NCI-H2029 treated with DMSO at 0.1 percent for 48 hours (cell line): ENCODE measurements at regions not wholly inside any gene's neighbourhood (a gene's known extent, or its start where the extent isn't known, plus 50 kb on each side); places are given as distances from the start of the nearest gene placed in this dataset.

Source experiments
- DNase-seq: peaks from one replicate; lab custom pipeline; 2025; lab: John Stamatoyannopoulos, UW

DNA sequence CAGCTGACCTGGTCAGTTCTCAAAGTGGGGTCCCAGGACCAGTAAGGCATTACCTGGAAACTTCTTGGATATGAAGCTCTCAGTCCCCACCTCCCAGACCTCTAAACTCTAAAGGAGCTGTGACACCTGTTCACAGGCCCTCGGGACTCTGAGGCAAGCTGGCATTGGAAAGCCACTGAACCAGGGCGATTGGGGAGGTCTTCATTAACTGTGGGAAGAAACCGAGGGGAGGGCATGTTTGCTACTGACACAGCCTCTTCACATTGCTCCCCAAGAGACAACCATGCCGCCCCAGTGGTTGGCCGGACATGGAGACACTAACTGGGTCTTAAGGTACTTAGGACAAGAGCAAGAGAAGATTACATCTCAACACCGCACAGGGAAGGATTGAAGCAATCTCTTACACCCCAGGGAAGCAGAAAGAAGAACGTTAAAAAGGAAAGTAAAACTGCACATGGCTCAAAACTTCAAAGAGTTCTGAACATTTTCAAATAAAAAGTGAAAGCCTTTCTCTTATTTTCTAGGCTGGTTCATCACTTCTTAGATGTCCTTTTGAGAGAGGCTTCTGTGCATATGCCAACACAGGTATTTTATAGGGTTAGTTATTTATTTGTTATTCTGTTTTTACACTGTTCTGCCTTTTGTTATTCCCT is 210.0 kb upstream of the CST7 start:
- no peak for DNase-seq

GRCh38 chr20:24739746-24740145 is 209.3 kb upstream of the CST7 start:
- DNase-seq, result no peak

DNA sequence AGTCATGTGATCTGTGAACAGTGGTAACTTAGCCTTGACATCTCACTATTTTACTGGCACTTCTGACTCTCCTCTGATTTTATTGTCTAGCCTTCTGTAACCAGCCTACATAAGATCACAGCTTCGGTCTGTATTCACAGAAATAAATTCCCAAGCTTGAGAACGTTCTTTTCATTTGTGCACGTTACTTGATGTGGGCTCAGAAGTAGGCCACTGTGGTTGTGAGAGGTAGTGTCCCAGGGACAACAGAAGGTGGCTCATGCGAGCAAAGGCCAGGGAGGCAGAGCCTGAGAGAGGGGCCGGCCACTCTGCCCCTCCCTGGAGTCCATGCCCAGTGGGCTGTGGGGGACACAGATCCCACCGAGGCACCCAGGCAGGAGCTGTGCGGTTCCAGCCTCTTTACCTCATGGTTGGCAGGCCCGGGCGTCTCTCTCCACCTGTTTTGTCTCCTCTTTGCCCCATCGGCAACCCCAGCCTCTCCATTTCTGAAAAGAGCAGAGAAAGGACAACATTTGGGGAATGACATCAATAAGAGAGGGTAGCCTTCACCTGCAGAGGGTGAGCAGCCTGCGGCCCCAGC is 207.5 kb upstream of the CST7 start:
- no peak for DNase-seq

DNA sequence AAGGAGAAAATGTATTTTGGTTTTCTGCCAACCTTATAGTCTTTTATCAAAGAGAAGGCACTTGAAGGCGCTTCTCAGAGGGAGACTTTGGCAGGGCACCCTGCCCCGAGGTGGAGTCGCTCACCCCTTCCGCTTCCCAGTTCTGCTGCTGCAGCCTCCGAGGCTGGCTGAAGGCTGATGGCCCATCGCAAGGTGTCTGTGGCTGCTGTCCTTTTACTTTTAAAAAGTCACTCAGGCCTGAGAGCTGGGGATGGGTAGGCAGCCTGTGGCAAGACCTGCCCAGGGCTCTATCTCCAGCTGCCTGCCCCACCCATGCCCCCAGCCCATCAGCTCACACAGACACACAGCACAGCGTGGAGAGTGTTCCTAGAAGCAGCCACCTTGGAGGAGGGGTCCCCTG is 206.6 kb upstream of the CST7 start:
- DNase-seq, result peak; percentile 14

GRCh38 chr20:24742989-24743388 is 206.1 kb upstream of the CST7 start:
- no peak for DNase-seq

GRCh38 chr20:24743641-24744040 is 205.4 kb upstream of the CST7 start:
- no peak for DNase-seq

DNA sequence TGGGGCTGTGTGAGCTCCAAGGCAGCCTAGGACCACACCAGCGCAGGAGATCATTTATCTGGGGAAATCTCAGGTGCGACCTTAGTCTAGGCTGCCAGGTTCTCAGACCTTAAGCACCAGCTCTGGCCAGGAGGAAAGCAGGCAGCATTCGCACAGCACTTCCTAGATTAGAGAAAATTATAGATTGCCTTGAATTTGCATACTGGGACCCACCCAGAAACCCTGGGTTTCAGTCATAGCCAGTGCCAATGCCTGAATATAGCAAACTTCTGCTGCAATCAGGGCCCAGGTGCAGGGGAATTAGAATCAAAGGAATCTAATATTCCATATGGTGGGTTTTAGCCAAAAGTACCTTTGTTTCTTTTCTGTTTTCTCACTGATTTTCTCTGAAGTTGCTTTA is 204.3 kb upstream of the CST7 start:
- DNase-seq, result no peak

DNA sequence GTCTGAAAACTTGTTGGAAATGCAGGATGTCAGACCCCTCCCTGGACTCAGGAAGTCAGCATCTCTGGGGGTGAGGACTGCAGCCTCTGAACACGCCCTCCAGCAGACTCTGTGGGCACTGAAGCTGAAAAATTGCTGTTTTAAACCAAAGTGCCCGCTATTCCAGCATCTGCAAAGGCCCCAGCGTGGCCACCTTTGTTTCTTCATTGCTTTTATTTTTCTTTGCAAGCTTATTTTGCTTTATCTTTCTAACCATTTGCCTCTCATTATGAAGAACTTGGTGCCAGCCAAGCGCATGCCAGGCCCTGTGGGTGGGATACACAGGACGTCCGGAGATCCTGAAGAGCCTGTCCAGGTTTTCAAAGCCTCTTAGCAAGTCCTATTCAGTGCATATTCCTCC is 203.9 kb upstream of the CST7 start:
- DNase-seq, result no peak

- no peak for DNase-seq
These were observed 203.3 kb upstream of the CST7 start for GRCh38 chr20:24745617-24746350.

GRCh38 chr20:24746351-24746685 is 202.8 kb upstream of the CST7 start:
- peak; percentile 87 for DNase-seq

GRCh38 chr20:24747010-24747712 is 201.9 kb upstream of the CST7 start:
- DNase-seq, result no peak

DNA sequence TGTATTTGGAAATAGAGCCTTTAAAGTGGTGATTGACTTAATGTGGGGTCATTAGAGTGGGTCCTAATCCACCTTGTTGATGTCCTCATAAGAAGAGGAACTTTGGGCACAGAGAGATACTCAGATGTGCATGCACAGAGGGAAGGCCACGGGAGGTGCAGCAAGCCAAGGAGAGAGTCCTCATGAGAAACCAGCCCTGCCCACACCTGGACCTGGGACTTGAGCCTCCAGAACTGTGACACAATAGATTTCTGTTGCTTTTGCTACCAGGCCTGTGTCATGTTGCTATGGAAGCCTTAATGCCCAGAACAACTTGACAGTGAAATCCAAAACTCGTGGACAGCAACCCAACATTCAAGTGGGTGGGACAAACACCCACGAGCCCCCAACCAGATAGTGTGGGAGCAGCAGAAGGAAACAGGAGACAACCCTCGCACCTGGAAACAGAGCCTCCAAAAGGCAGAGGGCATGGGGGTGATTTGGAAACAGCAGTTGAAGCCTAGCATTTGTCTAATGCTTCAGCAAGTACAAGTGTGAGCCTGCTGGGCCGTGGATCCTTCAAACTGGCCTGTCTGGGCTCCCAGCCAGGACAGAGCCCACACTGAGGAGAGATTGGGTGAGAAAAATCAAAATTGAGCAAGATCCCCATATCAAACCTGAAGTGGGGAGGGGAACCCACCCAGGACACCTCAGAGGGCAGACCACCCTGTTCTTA is 201.0 kb upstream of the CST7 start:
- no peak for DNase-seq

DNA sequence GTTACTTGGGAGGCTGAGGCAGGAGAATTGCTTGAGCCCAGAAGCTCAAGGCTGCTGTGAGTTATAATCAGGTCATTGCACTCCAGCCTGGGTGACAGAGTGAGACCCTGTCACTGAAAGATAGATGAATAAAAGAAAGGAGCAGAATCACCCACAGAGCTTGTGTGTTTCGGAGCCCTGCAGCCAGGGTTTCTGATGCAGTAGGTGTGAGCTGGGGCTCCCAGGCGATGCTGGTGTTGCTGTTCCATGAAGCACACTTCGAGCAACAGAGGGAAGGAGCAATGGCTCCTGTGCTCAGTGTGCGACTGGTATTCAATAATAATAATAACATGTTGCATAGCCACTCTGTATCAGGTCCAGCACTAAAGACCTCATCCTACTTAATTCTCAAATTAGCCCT is 197.5 kb upstream of the CST7 start:
- DNase-seq, result no peak

DNA sequence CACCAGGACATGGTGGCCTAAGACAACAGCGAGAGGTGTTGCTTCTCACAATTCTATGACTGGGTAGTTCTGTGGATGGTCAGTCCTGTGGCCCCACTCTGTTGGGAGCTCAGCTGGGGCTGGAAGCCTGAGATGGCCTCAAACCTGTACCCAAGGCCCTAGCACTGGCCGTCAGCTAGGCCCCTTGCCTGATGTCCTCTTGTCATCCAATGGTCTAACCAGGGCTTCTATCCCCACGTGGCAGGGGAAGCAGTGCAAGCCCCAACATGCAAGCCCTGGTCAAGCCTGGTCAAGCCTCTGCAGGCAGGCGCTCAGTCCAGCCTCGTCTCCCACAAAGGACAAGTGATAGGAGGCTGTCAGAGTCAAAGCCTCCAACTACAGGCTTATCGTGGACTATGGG is 196.5 kb upstream of the CST7 start:
- no peak for DNase-seq

DNA sequence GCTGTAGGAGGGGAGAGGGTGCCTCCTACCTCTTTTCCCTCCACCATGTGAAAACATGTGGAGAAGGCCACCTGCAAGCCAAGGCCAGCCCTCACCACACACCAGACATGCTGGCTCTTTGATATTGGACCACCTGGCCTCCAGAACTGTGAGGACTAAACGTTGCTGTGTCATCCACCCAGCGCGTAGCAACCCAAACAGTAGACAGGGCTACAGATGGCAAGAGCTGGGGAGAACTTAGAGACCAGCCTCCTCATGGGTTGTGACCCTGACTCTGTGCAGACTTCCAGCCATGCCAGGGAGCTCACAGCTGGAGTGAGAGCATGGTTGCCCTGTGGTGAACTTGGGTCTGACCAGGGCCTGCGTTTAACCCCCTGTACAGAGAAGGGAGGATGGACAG is 195.9 kb upstream of the CST7 start:
- no peak for DNase-seq

GRCh38 chr20:24754691-24755090 is 194.4 kb upstream of the CST7 start:
- DNase-seq, result no peak

DNA sequence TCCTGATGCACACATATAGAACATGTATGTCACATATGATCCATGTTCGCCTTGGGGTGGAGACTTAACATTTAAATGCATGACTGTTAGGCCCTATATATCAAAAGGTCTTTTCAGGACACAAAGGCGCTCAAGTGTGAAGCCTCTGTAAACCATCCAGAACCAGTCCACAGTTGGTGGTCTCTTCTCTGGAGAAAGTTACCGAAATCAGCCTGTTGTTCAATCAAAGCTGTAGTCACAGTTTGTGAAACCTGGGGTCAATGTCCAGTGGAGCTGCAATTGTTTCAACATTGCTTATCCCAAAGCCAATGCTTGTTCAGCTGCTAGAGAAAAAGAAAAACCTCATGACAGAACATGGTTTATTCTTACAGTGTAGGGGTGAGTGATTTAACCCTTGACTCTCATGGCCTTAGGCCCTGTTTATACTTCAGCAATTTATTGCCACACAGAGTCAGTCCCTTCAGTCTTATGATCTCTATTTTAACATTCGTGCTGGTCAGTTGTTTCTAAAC is 193.6 kb upstream of the CST7 start:
- DNase-seq, result no peak

- DNase-seq, result no peak
These were observed 192.6 kb upstream of the CST7 start for GRCh38 chr20:24756292-24757025.

- DNase-seq, result no peak
These were observed 187.6 kb upstream of the CST7 start for GRCh38 chr20:24761220-24762065.

- DNase-seq, result no peak
These were observed 186.7 kb upstream of the CST7 start for GRCh38 chr20:24762371-24762770.
